Neural progenitor cell (in vitro differentiated cells): ENCODE measurements at regions not wholly inside any gene's neighbourhood (a gene's known extent, or its start where the extent isn't known, plus 50 kb on each side); places are given as distances from the start of the nearest gene placed in this dataset.

ENCODE experiments used
- EZH2 ChIP-seq: fragments of 200-600 bp; sonication (generic); IDR thresholded peaks from 2 replicates; pipeline ENCODE4 v1.6.1; 2017; ENCODE audit warnings: antibody characterized with exemption, mild to moderate bottlenecking, moderate library complexity
- EZH2phosphoT487 ChIP-seq: fragments of 200-600 bp; sonication (generic); IDR thresholded peaks from 2 replicates; pipeline ENCODE4 v1.6.1; 2017; ENCODE audit warnings: antibody characterized with exemption
- TF ChIP-seq, protein P1 (sequence below): fragments of 200-600 bp; sonication (generic); IDR thresholded peaks from 2 replicates; pipeline ENCODE4 v1.5.1; 2017; ENCODE audit warnings: antibody characterized with exemption, mild to moderate bottlenecking

DNA sequence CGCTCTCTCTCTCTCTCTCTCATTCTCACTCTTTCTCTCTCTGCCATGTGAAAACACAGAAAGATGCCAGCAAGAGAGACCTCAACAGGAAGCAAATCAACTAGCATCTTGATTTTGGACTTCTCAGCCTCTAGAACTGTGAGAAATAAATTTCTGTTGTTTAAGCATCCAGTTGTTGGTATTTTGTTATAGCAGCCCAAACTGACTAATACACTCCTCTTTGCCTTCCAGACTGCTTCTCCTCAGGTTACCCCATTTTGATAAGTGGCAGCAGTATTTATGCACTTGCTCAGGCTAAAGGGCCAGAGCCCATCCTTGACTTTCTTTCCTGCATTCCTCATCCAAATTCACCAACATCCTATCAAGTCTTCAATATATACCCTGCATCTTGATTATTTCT is 76.6 kb upstream of the NANOGP8 start:
- TF ChIP-seq, protein P1, sequence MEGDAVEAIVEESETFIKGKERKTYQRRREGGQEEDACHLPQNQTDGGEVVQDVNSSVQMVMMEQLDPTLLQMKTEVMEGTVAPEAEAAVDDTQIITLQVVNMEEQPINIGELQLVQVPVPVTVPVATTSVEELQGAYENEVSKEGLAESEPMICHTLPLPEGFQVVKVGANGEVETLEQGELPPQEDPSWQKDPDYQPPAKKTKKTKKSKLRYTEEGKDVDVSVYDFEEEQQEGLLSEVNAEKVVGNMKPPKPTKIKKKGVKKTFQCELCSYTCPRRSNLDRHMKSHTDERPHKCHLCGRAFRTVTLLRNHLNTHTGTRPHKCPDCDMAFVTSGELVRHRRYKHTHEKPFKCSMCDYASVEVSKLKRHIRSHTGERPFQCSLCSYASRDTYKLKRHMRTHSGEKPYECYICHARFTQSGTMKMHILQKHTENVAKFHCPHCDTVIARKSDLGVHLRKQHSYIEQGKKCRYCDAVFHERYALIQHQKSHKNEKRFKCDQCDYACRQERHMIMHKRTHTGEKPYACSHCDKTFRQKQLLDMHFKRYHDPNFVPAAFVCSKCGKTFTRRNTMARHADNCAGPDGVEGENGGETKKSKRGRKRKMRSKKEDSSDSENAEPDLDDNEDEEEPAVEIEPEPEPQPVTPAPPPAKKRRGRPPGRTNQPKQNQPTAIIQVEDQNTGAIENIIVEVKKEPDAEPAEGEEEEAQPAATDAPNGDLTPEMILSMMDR = no peak
- TF ChIP-seq EZH2 (no peak), EZH2phosphoT487 (no peak)
